RWPE2 (cell line): ENCODE measurements at regions not wholly inside any gene's neighbourhood (a gene's known extent, or its start where the extent isn't known, plus 50 kb on each side); places are given as distances from the start of the nearest gene placed in this dataset.

ENCODE experiments used
- ATAC-seq: fragments of 200-7000 bp; cut with Tn5 transposase; 3 replicates; pipeline ENCODE4 v1.9.1; 2021; ENCODE audit warnings: low read depth
- DNase-seq: peaks from one replicate; pipeline ENCODE4 v3.0.0-alpha.2; 2020; ENCODE audit warnings: low spot score
- H3K27ac ChIP-seq: fragments of 450-650 bp; 2 replicates; pipeline ENCODE4 v1.5.1; 2017; ENCODE audit warnings: mild to moderate bottlenecking; ENCODE audit not compliant: poor library complexity, severe bottlenecking
- H3K27me3 ChIP-seq: fragments of 250-450 bp; sonication (Bioruptor Pico); 2 replicates; pipeline ENCODE4 v1.5.1; 2021; ENCODE audit warnings: mild to moderate bottlenecking, moderate library complexity; ENCODE audit not compliant: insufficient read depth, poor library complexity, severe bottlenecking
- H3K36me3 ChIP-seq: fragments of 250-450 bp; sonication (Bioruptor Pico); 2 replicates; pipeline ENCODE4 v1.5.1; 2020; ENCODE audit warnings: low read depth, mild to moderate bottlenecking, moderate library complexity
- H3K4me1 ChIP-seq: fragments of 250-450 bp; sonication (Bioruptor Pico); 2 replicates; pipeline ENCODE4 v1.5.1; 2021; ENCODE audit warnings: mild to moderate bottlenecking, moderate library complexity; ENCODE audit not compliant: insufficient read depth, poor library complexity, severe bottlenecking
- H3K4me3 ChIP-seq: fragments of 250-450 bp; sonication (Bioruptor Pico); 2 replicates; pipeline ENCODE4 v1.5.1; 2021; ENCODE audit warnings: mild to moderate bottlenecking, moderate library complexity; ENCODE audit not compliant: severe bottlenecking
- H3K9me3 ChIP-seq: fragments of 250-450 bp; sonication (Bioruptor Pico); 2 replicates; pipeline ENCODE4 v1.5.1; 2021; ENCODE audit warnings: mild to moderate bottlenecking, moderate library complexity; ENCODE audit not compliant: severe bottlenecking
- TF ChIP-seq, protein P1 (sequence below): fragments of 450-650 bp; IDR thresholded peaks from one replicate; pipeline ENCODE4 v1.5.1; 2017; ENCODE audit warnings: mild to moderate bottlenecking, moderate library complexity; ENCODE audit not compliant: poor library complexity, severe bottlenecking

DNA sequence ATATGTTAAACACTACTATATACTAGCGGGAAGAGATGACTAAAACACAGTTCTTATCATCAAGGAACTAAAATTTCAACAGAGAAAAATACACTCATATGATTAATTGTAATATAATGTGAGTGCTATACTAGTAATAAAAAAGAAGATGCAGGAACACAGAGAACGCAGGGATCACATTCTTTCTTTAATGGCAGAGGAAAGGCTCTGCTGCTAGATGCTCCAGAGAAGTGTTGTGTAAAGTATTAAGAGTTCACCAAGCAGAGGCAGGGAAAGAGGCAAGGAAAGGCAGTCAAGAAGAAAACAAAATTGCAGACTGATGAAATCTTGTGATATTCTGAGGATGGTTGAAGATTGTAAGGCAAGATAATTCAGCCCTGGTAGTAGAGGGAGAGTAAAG lies 394.7 kb downstream of the PDGFC start:
- TF ChIP-seq, protein P1, sequence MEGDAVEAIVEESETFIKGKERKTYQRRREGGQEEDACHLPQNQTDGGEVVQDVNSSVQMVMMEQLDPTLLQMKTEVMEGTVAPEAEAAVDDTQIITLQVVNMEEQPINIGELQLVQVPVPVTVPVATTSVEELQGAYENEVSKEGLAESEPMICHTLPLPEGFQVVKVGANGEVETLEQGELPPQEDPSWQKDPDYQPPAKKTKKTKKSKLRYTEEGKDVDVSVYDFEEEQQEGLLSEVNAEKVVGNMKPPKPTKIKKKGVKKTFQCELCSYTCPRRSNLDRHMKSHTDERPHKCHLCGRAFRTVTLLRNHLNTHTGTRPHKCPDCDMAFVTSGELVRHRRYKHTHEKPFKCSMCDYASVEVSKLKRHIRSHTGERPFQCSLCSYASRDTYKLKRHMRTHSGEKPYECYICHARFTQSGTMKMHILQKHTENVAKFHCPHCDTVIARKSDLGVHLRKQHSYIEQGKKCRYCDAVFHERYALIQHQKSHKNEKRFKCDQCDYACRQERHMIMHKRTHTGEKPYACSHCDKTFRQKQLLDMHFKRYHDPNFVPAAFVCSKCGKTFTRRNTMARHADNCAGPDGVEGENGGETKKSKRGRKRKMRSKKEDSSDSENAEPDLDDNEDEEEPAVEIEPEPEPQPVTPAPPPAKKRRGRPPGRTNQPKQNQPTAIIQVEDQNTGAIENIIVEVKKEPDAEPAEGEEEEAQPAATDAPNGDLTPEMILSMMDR: no peak
- Histone ChIP-seq H3K4me3 (no peak overlapping the region), H3K4me1 (no peaks in the 10 kb centered on the region), H3K27me3 (no peaks in the 10 kb centered on the region), H3K36me3 (no peaks in the 10 kb centered on the region), H3K27ac (no peak overlapping the region), H3K9me3 (no peaks in the 10 kb centered on the region)
- no peak for DNase-seq
- ATAC-seq: no peak

DNA sequence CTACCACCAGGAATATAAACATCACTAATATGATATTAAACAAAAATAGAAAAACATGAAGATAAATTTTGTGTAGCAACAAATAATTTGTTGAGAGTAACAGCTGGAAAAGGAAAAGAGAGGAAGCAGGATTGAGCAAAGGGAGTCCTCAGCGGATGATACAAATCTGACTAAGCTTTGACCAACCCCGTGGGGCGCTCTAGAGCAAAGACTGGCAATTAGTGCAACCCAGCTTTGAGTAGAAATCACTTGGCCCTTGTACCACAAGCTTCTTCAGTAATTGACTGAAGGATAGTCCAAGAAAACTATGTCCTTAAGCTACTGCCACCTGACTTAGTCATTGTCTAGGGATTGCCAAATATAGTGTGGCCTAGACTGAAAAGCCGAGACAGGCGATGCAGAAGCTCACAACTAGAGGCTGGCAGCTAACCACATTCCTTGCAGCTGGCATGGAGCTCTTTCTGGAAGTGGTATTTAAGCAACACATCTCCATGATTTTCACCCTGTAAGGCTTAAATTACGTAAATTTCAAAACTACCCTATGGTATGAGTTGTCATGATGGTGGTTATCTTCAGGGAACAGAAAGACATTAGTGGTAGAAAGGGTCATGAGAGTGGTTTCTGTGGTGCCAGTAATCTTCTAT lies 396.0 kb downstream of the PDGFC start:
- TF ChIP-seq, protein P1: no peak
- H3K4me3 ChIP-seq: no peak overlapping the region
- DNase-seq (no peak), ATAC-seq (peak; percentile 44; the same call in 1 of the 3 replicates)
- H3K27ac ChIP-seq: no peak overlapping the region
- no peaks in the 10 kb centered on the region for H3K9me3 ChIP-seq
- H3K4me1 ChIP-seq: no peaks in the 10 kb centered on the region
- no peaks in the 10 kb centered on the region for H3K36me3 ChIP-seq
- no peaks in the 10 kb centered on the region for H3K27me3 ChIP-seq

DNA sequence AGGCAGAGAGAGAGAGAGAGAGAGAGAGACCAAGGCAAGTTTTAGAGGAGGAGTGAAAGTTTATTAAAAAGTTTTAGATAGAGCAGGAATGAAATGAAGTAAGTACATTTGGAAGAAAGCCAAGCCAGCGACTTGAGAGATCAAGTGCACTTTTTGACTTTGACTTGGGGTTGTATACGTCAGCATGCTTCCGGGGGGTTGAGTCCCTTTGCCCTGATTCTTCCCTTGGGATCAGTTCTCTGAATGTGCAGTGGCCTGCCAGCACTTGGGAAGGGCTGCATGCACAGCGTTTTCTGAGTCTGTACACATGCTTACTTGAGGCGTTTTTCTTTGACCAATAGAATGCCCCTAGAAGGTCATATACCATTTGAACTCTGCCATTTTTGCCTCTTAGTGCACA lies 400.5 kb downstream of the PDGFC start:
- DNase-seq: no peak
- no peak overlapping the region for H3K27ac ChIP-seq
- no peaks in the 10 kb centered on the region for H3K27me3 ChIP-seq
- no peak overlapping the region for H3K4me3 ChIP-seq
- H3K4me1 ChIP-seq: peaks cover 9% of the 10 kb centered on the region
- no peak for ATAC-seq
- no peaks in the 10 kb centered on the region for H3K9me3 ChIP-seq
- TF ChIP-seq, protein P1: no peak
- H3K36me3 ChIP-seq: no peaks in the 10 kb centered on the region

DNA sequence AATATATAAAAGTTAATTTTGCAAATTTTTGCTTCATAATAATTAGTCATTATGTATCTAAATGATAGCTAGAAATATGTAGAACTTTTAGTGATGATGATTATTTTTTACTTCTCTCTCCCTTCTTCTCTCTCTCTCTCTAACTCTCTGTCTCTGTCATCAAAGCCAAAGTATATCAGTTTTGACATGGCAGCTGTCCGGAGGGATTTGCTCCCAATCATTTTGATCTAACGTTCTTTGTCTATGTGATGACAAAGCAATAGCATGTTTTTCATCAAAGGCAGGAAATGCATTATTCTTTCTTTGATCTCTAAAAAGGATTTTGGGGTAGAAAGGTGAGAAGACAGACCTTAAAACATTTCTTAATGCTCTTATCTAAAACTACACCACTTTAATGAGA lies 402.1 kb downstream of the PDGFC start:
- Histone ChIP-seq H3K9me3 (no peaks in the 10 kb centered on the region), H3K4me1 (peaks cover 9% of the 10 kb centered on the region), H3K27ac (no peak overlapping the region), H3K27me3 (no peaks in the 10 kb centered on the region), H3K36me3 (no peaks in the 10 kb centered on the region), H3K4me3 (no peak overlapping the region)
- TF ChIP-seq, protein P1: no peak
- no peak for DNase-seq
- ATAC-seq: no peak

DNA sequence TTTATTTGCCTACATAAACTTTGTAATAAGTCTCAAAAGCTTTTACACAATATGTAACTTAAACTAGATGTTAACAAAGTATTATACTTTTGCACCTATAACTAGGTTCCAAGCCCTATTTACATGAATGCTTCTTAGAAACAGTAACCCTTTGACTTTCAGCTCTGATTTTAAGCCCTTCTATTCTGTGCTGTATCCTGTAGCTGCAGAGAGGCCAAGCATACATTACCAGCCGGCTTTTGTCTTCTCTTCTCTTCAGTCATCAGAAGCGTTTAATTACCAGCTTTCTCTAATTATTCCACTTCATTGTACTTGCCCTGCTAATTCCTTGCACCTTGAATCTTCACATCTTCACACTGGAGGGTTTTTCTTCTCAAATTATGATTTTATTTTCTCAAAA lies 403.1 kb downstream of the PDGFC start:
- Histone ChIP-seq H3K4me1 (peaks cover 9% of the 10 kb centered on the region), H3K9me3 (no peaks in the 10 kb centered on the region), H3K27ac (no peak overlapping the region), H3K4me3 (no peak overlapping the region), H3K27me3 (no peaks in the 10 kb centered on the region), H3K36me3 (no peaks in the 10 kb centered on the region)
- DNase-seq (no peak), ATAC-seq (no peak)
- TF ChIP-seq, protein P1: no peak
